IMR-90 (cell line): ENCODE measurements at regions not wholly inside any gene's neighbourhood (a gene's known extent, or its start where the extent isn't known, plus 50 kb on each side); places are given as distances from the start of the nearest gene placed in this dataset.
A peak's percentile ranks its signal among the peaks of the same experiment; 100 is the strongest.

Source experiments
- ATAC-seq: fragments of 200-7000 bp; cut with Tn5 transposase; 2 replicates; pipeline ENCODE4 v1.9.1; 2020; ENCODE audit warnings: low read depth, mild to moderate bottlenecking, moderate library complexity
- BruUV-seq: library from RNA; stranded (reverse); fragments of 400-500 nt; replicated peaks from 2 replicates; lab custom pipeline; 2021; lab: Mats Ljungman, UMichigan
- CTCF ChIA-PET: fragments of 300-600 bp; formaldehyde crosslinking; extraction: SDS; loops from one replicate; lab custom pipeline; 2021; ENCODE audit warnings: antibody characterized with exemption; lab: Yijun Ruan, JAX
- POLR2A ChIA-PET: fragments of 300-600 bp; sonication (Branson Sonifier 250); formaldehyde crosslinking; loops from one replicate; lab custom pipeline; 2022; ENCODE audit warnings: antibody characterized with exemption; ENCODE audit not compliant: unreplicated experiment; lab: Charles Lee
- DNase-seq: peaks from one replicate; pipeline ENCODE4 v3.0.0; 2013
- H2AFZ ChIP-seq: replicated peaks from 2 replicates; pipeline ENCODE3; 2013; ENCODE audit warnings: low read length, mild to moderate bottlenecking; ENCODE audit not compliant: poor library complexity
- H2AK5ac ChIP-seq: 2 replicates; pipeline ENCODE4 v1.6.1; 2013; ENCODE audit warnings: low read depth, low read length, inconsistent platforms
- H2AK9ac ChIP-seq: replicated peaks from 2 replicates; pipeline ENCODE3; 2013; ENCODE audit warnings: mild to moderate bottlenecking, low read depth, low read length, moderate library complexity; ENCODE audit not compliant: poor library complexity
- H2BK120ac ChIP-seq: 2 replicates; pipeline ENCODE4 v1.6.1; 2013; ENCODE audit warnings: low read depth, low read length, inconsistent platforms
- H2BK15ac ChIP-seq: 3 replicates; pipeline ENCODE4 v1.6.1; 2013; ENCODE audit warnings: low read depth, low read length, inconsistent platforms
- H2BK20ac ChIP-seq: 2 replicates; pipeline ENCODE4 v1.6.1; 2013; ENCODE audit warnings: low read depth, mild to moderate bottlenecking, inconsistent platforms, low read length, moderate library complexity
- H2BK5ac ChIP-seq: 2 replicates; pipeline ENCODE4 v1.6.1; 2013; ENCODE audit warnings: mild to moderate bottlenecking, low read depth, low read length, inconsistent platforms; ENCODE audit not compliant: poor library complexity, severe bottlenecking
- H3K14ac ChIP-seq: replicated peaks from 2 replicates; pipeline ENCODE4 v1.6.1; 2013; ENCODE audit warnings: low read depth, low read length, inconsistent platforms
- H3K18ac ChIP-seq: 2 replicates; pipeline ENCODE4 v1.6.1; 2013; ENCODE audit warnings: low read depth, low read length, control low read depth
- H3K23ac ChIP-seq: 2 replicates; pipeline ENCODE4 v1.6.1; 2013; ENCODE audit warnings: low read depth, low read length, inconsistent platforms
- H3K27ac ChIP-seq: 2 replicates; pipeline ENCODE4 v1.5.1; 2013; ENCODE audit warnings: mild to moderate bottlenecking, control low read depth, low read length; ENCODE audit not compliant: insufficient read depth
- H3K27me3 ChIP-seq: 2 replicates; pipeline ENCODE4 v1.6.1; 2013; ENCODE audit warnings: low read length; ENCODE audit not compliant: control insufficient read depth, insufficient read depth
- H3K36me3 ChIP-seq: 2 replicates; pipeline ENCODE4 v1.6.1; 2013; ENCODE audit warnings: low read length, mixed read lengths; ENCODE audit not compliant: control insufficient read depth, insufficient read depth
- H3K4ac ChIP-seq: 2 replicates; pipeline ENCODE4 v1.6.1; 2013; ENCODE audit warnings: low read depth, low read length, inconsistent platforms
- H3K4me1 ChIP-seq: 2 replicates; pipeline ENCODE4 v1.6.1; 2013; ENCODE audit warnings: low read length, mixed read lengths; ENCODE audit not compliant: control insufficient read depth, insufficient read depth
- H3K4me2 ChIP-seq: 2 replicates; pipeline ENCODE4 v1.6.1; 2013; ENCODE audit warnings: low read depth, mild to moderate bottlenecking, control low read depth, low read length, moderate library complexity
- H3K4me3 ChIP-seq: 2 replicates; pipeline ENCODE4 v1.5.1; 2013; ENCODE audit warnings: low read depth, mild to moderate bottlenecking, control low read depth, low read length, moderate library complexity; ENCODE audit not compliant: insufficient read depth
- H3K56ac ChIP-seq: 2 replicates; pipeline ENCODE4 v1.6.1; 2013; ENCODE audit warnings: low read length, inconsistent platforms; ENCODE audit not compliant: insufficient read depth; ENCODE audit errors: extremely low read depth
- H3K79me1 ChIP-seq, 2 experiments: 2 replicates each; pipeline ENCODE4 v1.6.1; 2013; ENCODE audit warnings: low read length in 2 of 2, inconsistent platforms in 1 of 2, low read depth in 1 of 2
- H3K9ac ChIP-seq: 2 replicates; pipeline ENCODE4 v1.6.1; 2013; ENCODE audit warnings: low read depth, low read length, control low read depth
- H3K9me1 ChIP-seq: 2 replicates; pipeline ENCODE4 v1.6.1; 2013; ENCODE audit warnings: low read length, inconsistent platforms; ENCODE audit not compliant: insufficient read depth
- H3K9me3 ChIP-seq: 2 replicates; pipeline ENCODE4 v1.6.1; 2013; ENCODE audit warnings: low read length; ENCODE audit not compliant: control insufficient read depth, insufficient read depth
- H4K20me1 ChIP-seq: 2 replicates; pipeline ENCODE4 v1.6.1; 2013; ENCODE audit warnings: low read length, inconsistent platforms; ENCODE audit not compliant: insufficient read depth
- H4K5ac ChIP-seq: 2 replicates; pipeline ENCODE4 v1.6.1; 2013; ENCODE audit warnings: mild to moderate bottlenecking, low read depth, low read length, control low read depth
- H4K8ac ChIP-seq, 2 experiments: 2 replicates each; pipeline ENCODE4 v1.6.1; 2013; ENCODE audit warnings: low read depth in 2 of 2, low read length in 2 of 2, control low read depth in 1 of 2, inconsistent platforms in 1 of 2
- H4K91ac ChIP-seq: 2 replicates; pipeline ENCODE4 v1.6.1; 2013; ENCODE audit warnings: low read depth, low read length, inconsistent platforms; ENCODE audit not compliant: insufficient read depth
- BHLHE40 ChIP-seq: fragments of 150-350 bp; IDR thresholded peaks from 2 replicates; pipeline ENCODE4 v1.6.1; 2016; ENCODE audit warnings: mild to moderate bottlenecking, low read depth, low read length
- FOS ChIP-seq: fragments of 150-350 bp; IDR thresholded peaks from 2 replicates; pipeline ENCODE4 v1.6.1; 2016; ENCODE audit warnings: low read depth, low read length
- MAFK ChIP-seq: IDR thresholded peaks from 2 replicates; pipeline ENCODE4 v1.6.1; 2012; ENCODE audit warnings: low read depth, low read length, improper control_type of control experiment
- MAZ ChIP-seq: IDR thresholded peaks from 2 replicates; pipeline ENCODE4 v1.6.1; 2012; ENCODE audit warnings: low read depth, mild to moderate bottlenecking, low read length, improper control_type of control experiment, moderate library complexity, borderline replicate concordance
- NFE2L2 ChIP-seq: fragments of 150-350 bp; IDR thresholded peaks from 2 replicates; pipeline ENCODE4 v1.6.1; 2016; ENCODE audit warnings: low read depth, mild to moderate bottlenecking, low read length
- POLR2A ChIP-seq: IDR thresholded peaks from 2 replicates; pipeline ENCODE4 v1.6.1; 2012; ENCODE audit warnings: mild to moderate bottlenecking, low read depth, low read length
- RFX5 ChIP-seq: IDR thresholded peaks from 2 replicates; pipeline ENCODE4 v1.8.0; 2012; ENCODE audit warnings: low read depth, mild to moderate bottlenecking, low read length, moderate library complexity
- WGBS, 2 experiments: methylation state at CpG; one replicate each; pipeline versions ENCODE4 v1.1.5 to v1.1.7; 2013; ENCODE audit warnings: missing lambda C conversion rate in 2 of 2; ENCODE audit not compliant: insufficient read length in 1 of 2; ENCODE audit errors: extremely low coverage in 2 of 2; 5-methylcytosine and 5-hydroxymethylcytosine counted together
- dilution Hi-C: fragments of 300-500 bp; cut with HindIII; formaldehyde crosslinking; loops from one replicate; pipeline ENCODE4 v1.14.3; 2018; ENCODE audit warnings: low sequenced_read_pairs; ENCODE audit not compliant: unreplicated experiment
- in situ Hi-C: fragments of 300-500 bp; cut with MboI; formaldehyde crosslinking; loops from 3 replicates; pipeline ENCODE4 v1.14.3; 2019; ENCODE audit warnings: low sequenced_read_pairs, inconsistent platforms, mixed read lengths
- intact Hi-C: fragments of 100-400 bp; cut with micrococcal nuclease; formaldehyde crosslinking; loops from 2 replicates; pipeline ENCODE4 v1.10.0; 2022
- TF ChIP-seq, protein P1 (sequence below): fragments of 150-350 bp; IDR thresholded peaks from 2 replicates; pipeline ENCODE4 v1.6.1; 2017; ENCODE audit warnings: mild to moderate bottlenecking, antibody characterized with exemption, low read length, low read depth
- TF ChIP-seq, protein P2 (sequence below): conservative IDR thresholded peaks from 2 replicates; pipeline ENCODE4 v1.5.1; 2012; ENCODE audit warnings: mild to moderate bottlenecking, low read depth, low read length, improper control_type of control experiment

DNA sequence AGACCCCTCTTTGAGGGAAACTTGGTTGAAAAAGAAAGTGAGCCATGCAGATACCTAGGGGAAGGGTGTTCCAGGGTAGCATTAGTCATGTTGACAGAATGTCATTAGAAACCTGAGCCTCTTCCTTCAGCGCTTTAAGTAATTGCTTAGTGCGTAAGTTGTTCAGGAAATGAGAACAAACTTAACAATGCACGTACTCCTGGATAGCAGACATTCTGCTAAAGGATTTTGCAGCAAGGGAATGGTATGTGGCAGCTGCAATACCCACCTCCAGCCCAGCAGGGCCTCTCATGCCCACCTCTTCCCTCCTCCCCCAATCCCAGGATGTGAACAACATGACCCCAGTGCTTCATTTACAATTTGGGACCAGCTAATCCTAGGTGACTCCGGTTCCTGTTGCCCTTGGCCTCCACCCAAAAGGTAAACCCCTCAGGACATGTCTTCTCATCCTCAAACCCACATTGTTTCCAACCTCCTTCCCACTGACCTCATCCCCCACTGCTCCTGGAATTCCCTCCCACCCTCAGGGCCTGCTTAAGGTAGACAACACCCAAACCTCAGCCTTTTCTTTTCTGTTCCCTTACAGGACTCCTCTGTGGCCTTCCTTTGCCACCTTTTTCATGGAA lies 98.0 kb upstream of the BCAR3 start (continued):
- no peak for TF ChIP-seq RFX5

DNA sequence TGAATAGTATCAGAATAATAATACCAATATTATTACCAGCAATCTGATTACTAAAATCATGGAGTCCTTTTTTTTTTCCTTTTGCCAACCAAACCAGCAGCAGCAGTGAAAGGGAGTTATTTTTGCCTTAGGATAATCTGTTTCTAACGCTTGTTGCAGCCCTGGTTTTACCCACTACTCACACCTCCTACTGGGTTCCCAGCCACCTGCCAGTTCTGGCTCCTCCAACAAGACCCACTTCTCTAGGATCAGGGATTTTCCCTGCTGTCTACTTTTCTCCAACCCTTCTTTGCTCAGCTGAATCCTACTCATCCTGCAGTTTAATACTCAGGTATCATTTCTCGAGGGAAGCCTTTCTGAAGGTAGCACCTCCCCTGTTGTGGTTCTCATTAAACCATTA lies 96.8 kb upstream of the BCAR3 start:
- Histone ChIP-seq H2BK120ac (peak overlapping the region; percentile 53; the same call in 1 of the 2 replicates), H2BK20ac (peak overlapping the region; percentile 57; the same call in 1 of the 2 replicates), H3K4me3 (no peak overlapping the region), H2AK9ac (no peak overlapping the region), H3K23ac (no peak overlapping the region), H3K9ac (no peak overlapping the region), H3K27ac (no peak overlapping the region), H3K9me1 (0 out of 2 replicates have a peak, but pooled peaks cover 5% of the 10 kb centered on the region), H3K36me3 (no peaks in the 10 kb centered on the region), H2AFZ (no peak overlapping the region), H4K91ac (0 out of 2 replicates have a peak overlapping the region, but pooled peaks have one; percentile 50), H3K27me3 (peaks cover 3% of the 10 kb centered on the region; the same call in 1 of the 2 replicates), H2AK5ac (peak overlapping the region; percentile 38; the same call in 1 of the 2 replicates), H3K4me2 (no peak overlapping the region), H3K14ac (no peak overlapping the region), H3K56ac (no peak overlapping the region), H3K79me1 (no peaks in the 10 kb centered on the region), H3K4me1 (peaks cover 16% of the 10 kb centered on the region), H4K20me1 (no peaks in the 10 kb centered on the region), H4K8ac (peak overlapping the region in 1 of 2 experiments; percentile 13; a peak in 1 of 4 replicates), H2BK5ac (peak overlapping the region; percentile 11), H3K18ac (no peak overlapping the region; the same call in 1 of the 2 replicates), H3K4ac (no peak overlapping the region; the same call in 1 of the 2 replicates), H2BK15ac (peak overlapping the region; percentile 81; the same call in 1 of the 3 replicates), H3K9me3 (no peaks in the 10 kb centered on the region), H4K5ac (no peak overlapping the region)
- dilution Hi-C loops, result no loop called here
- no CpG with 5 or more reads among the region's 2 CpGs for WGBS, 2 experiments
- intact Hi-C loops, result no loop called here
- DNase-seq (no peak), ATAC-seq (no peak)
- TF ChIP-seq MAZ (no peak), RFX5 (no peak), MAFK (no peak), FOS (no peak), NFE2L2 (no peak), BHLHE40 (no peak), POLR2A (no peak)
- TF ChIP-seq, protein P1, sequence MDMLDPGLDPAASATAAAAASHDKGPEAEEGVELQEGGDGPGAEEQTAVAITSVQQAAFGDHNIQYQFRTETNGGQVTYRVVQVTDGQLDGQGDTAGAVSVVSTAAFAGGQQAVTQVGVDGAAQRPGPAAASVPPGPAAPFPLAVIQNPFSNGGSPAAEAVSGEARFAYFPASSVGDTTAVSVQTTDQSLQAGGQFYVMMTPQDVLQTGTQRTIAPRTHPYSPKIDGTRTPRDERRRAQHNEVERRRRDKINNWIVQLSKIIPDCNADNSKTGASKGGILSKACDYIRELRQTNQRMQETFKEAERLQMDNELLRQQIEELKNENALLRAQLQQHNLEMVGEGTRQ, result no peak
- TF ChIP-seq, protein P2, sequence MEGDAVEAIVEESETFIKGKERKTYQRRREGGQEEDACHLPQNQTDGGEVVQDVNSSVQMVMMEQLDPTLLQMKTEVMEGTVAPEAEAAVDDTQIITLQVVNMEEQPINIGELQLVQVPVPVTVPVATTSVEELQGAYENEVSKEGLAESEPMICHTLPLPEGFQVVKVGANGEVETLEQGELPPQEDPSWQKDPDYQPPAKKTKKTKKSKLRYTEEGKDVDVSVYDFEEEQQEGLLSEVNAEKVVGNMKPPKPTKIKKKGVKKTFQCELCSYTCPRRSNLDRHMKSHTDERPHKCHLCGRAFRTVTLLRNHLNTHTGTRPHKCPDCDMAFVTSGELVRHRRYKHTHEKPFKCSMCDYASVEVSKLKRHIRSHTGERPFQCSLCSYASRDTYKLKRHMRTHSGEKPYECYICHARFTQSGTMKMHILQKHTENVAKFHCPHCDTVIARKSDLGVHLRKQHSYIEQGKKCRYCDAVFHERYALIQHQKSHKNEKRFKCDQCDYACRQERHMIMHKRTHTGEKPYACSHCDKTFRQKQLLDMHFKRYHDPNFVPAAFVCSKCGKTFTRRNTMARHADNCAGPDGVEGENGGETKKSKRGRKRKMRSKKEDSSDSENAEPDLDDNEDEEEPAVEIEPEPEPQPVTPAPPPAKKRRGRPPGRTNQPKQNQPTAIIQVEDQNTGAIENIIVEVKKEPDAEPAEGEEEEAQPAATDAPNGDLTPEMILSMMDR, result no peak
- POLR2A ChIA-PET, result no interaction called here
- no TSS peak for BruUV-seq
- CTCF ChIA-PET, result interaction anchor here (1.3 kb wide), 1 partner anchor 43 kb away, joined by 3 read pairs; no protein-coding TSS in a partner anchor
- in situ Hi-C loops, result no loop called here
